Raji (cell line): ENCODE measurements at regions not wholly inside any gene's neighbourhood (a gene's known extent, or its start where the extent isn't known, plus 50 kb on each side); places are given as distances from the start of the nearest gene placed in this dataset.

Experiments used
- POLR2A ChIP-seq: IDR thresholded peaks from 2 replicates; pipeline ENCODE4 v1.6.1; 2011; ENCODE audit warnings: low read depth, low read length, control low read depth; ENCODE audit not compliant: insufficient read depth

DNA sequence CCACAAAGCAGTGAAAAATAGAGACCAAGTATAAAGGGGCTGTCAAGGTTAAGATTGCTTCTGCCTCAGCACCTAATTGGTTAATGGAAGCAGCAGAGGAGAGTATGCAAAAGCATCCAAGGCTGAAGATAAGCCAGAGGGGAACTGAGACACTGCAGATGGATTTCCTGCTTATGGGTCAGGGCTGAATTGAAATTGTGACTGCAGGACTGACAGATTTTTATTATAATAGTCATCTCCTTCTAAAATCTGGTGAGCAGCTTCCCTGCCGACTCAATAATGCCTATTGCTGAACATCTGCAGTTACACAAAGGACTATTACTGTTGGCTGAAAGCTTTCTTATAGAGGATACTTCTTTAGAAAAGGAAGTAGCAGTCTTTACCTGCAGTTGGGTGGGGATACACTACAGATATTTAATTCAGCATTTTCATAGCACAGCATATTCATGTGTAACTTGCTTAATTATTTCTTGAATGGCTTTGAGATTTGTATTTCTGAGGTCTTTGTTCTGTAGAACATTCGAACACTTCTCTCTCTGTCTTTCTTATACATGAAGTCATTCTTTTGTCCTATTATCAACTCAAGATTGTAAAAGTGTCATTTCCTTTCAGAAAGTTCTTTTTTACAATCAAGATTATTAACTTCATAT is 363.0 kb upstream of the RIOK2 start:
- no peak for TF ChIP-seq POLR2A

DNA sequence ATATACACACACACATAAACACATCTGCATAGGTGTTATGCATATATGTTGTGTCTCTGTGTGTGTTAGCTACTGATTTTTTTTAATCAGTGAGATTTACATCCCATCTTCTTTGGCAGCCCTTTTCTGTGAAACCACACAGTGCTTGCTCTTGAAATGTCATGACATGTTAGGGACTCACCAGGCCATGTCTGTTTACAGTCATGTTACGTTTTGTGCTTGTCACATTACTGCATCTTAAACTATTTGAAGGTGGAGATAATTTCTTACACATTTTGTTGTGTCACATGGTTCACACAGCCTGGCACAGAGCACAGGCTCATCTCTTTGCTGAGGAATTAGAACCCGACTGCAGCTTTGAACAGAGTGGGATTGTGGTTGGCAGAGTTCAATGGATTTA is 364.4 kb upstream of the RIOK2 start:
- TF ChIP-seq POLR2A, result no peak

GRCh38 chr5:97547999-97548738 is 365.1 kb upstream of the RIOK2 start:
- TF ChIP-seq POLR2A, result no peak

DNA sequence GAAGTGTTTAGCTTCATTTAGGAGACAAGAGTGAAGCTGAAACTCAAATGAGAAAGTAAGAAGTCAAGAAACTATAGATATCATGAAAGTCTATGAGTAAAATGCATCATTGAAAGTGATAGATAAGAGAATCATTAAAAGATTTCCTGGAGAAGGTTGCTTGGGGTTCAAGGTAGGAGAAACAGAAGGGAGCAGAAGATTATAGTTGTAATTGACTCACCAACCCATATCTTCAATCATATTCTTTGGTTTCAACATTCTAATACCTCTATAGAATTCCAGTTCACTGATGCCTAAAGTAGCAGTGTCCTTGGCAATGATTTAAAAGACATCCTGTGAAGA is 365.7 kb upstream of the RIOK2 start:
- no peak for TF ChIP-seq POLR2A

GRCh38 chr5:97549496-97549895 is 366.4 kb upstream of the RIOK2 start:
- no peak for TF ChIP-seq POLR2A

DNA sequence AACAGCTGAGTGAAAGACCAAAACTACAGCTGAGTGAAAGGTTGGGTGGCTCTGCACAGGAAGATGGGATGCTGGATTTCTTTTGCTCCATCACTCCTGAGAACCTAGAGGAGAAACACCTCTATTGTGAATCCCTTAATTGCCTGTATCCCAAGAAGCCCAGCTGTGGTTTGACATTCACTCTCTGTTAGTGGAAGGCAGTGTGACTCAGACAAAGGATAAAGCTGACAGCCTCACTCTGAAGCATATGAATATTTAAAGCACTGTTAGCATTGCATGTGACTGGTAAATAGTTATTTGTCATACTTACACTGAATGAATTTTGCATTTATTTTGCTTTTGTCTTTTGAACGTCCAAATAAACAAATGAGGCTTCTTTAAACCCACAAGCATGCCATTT is 367.1 kb upstream of the RIOK2 start:
- TF ChIP-seq POLR2A, result no peak

DNA sequence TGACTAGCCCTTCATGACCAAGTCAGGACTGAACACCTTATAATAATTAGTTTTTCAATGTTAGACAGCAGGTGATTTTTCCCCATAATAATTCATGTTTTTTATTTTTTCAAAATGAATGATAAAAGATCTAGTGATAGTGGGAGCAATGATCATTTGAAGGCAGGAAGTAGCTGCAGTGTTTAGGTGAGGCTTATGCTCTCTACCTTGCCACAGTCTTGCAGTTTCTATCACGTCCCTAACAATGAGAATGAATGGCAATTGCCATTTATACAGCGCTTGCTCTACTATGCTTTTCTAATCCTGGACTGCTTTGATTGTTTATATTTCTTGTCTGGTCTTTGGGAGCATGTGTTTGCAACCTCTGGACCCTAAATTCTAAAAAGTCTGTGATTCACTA is 367.8 kb upstream of the RIOK2 start:
- no peak for TF ChIP-seq POLR2A

DNA sequence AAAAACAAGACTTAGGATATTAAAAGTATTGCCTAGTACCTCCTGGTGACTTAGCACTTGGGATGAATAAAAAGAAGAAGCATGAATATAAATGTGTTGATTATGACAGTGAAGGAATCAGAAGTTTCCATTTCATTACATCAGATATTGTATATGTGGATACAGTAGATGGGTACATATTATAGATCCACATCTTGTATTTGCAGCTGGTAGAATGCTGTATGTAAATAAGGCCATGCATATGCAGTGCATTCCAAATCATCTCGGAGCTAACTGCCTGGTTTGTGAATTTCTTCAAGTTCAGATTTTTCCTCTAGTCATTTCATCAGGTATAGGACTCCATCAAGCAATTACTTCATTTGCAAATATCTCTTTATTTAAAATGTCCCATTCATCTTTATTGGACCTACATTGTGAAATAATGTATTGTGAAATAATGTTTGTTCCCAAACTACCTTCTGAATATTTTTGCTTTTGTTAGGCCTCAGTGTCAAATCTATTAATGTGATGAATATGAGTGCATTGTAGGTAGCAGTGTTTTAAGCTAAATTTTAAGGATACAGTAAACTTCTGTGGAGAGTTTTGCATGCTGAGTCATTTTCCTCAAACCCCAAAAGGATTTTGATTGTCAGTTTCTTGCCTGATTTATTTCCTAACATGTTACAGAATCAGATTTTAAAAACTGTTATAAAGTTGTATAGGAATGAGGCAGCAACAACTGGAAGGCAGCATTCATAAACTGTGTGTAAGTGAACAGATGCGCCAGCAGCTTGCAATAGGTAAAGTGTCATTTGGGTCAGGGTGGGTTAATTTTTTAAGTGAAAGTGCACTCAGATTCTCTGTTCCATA is 370.8 kb upstream of the RIOK2 start:
- TF ChIP-seq POLR2A, result no peak

GRCh38 chr5:97554977-97555643 is 372.1 kb upstream of the RIOK2 start:
- TF ChIP-seq POLR2A, result no peak

- TF ChIP-seq POLR2A, result no peak
Measured at GRCh38 chr5:97555644-97555981, 372.6 kb upstream of the RIOK2 start.

GRCh38 chr5:97559827-97560598 is 377.0 kb upstream of the RIOK2 start:
- no peak for TF ChIP-seq POLR2A

DNA sequence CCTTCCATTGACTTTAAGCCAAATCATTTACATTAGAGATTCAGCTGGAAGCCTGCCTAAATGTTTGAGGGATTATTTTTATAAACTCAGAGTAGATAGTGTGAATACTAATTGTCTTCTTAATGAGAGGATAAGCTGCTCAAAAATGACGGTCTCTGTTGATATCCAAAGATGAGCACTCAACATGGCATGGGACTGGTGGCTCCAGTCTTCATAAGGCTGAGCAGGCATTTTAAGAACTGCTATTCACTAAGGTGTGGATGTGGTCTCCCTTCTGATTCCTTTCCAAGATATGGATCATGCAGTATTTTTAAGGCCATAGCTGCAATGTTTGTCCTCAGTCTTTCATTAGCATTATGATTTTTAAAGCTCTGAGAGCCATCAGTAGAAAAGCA is 377.5 kb upstream of the RIOK2 start:
- TF ChIP-seq POLR2A, result no peak

DNA sequence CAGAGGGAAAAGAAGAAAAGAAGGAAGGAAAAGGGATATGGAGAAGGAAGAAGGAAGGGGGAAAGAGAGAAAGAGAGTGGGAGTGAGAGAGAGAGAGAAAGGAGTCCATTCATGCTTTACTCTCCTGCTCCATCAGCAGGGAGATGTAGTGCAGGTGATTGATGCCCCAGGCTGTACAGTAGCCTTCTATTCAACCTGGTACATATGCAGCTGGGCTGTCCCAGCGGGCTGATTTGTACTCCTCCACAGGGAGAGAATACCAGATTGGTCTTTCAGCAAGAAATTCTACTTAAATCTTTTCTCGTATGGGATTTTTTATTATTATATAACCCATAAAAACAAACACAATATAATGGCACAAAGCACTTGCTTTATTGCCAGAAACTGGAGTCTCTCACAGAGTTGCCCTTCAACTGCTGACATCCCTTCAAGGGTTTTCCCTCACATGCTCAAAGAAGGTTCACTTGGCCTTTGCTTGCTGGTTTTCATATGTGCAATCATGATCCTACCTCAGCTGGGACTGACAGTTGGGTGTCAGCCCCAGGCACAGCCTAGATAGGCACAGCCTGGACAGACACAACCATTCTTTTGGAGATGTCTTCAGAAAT is 380.1 kb upstream of the RIOK2 start:
- TF ChIP-seq POLR2A, result no peak

DNA sequence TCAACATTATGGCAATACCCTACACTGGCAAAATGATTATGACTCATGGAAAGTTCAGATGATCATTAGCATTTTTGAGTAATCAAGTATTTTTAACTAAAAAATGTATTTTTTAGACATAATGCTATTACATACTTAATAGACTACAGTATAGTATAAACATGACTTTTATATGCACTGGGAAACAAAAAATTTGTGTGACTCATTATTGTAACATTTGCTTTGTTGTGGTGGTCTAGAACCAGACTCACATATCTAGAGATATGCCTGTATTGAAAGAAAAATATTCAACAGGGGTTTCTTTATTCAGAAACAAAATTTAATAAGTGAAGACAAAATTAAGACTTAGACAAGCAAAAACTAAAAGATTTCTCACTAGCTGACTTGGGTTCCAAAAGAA is 385.3 kb upstream of the RIOK2 start:
- no peak for TF ChIP-seq POLR2A
